GM12878 (cell line): ENCODE measurements at regions not wholly inside any gene's neighbourhood (a gene's known extent, or its start where the extent isn't known, plus 50 kb on each side); places are given as distances from the start of the nearest gene placed in this dataset.

ENCODE experiments used
- ATAC-seq: fragments of 200-7000 bp; cut with Tn5 transposase; 3 replicates; pipeline ENCODE4 v1.9.1; 2020; ENCODE audit warnings: mild to moderate bottlenecking, moderate library complexity
- BruUV-seq: library from RNA; stranded (reverse); fragments of 400-500 nt; replicated peaks from 2 replicates; lab custom pipeline; 2021; lab: Mats Ljungman, UMichigan
- CTCF ChIA-PET: fragments of 300-600 bp; sonication (Branson Sonifier 250); formaldehyde crosslinking; extraction: SDS; loops from one replicate; lab custom pipeline; 2021; ENCODE audit warnings: inconsistent platforms; lab: Yijun Ruan, JAX
- POLR2A ChIA-PET: fragments of 350-600 bp; formaldehyde crosslinking; extraction: SDS; loops from one replicate; lab custom pipeline; 2021; ENCODE audit warnings: inconsistent platforms; lab: Charles Lee
- RAD21 ChIA-PET: fragments of 300-600 bp; sonication (Branson Sonifier 250); formaldehyde crosslinking; loops from one replicate; lab custom pipeline; 2023; ENCODE audit warnings: antibody characterized with exemption; ENCODE audit not compliant: unreplicated experiment; lab: Charles Lee
- SMC1A ChIA-PET: fragments of 300-600 bp; sonication (Branson Sonifier 250); formaldehyde crosslinking; loops from one replicate; lab custom pipeline; 2023; ENCODE audit not compliant: unreplicated experiment, uncharacterized antibody; lab: Charles Lee
- DNase-seq: peaks from one replicate; pipeline ENCODE4 v3.0.0-alpha.2; 2011; ENCODE audit warnings: low read depth, low spot score
- FAIRE-seq: peaks from 3 replicates; lab custom pipeline; 2011; peaks lifted over from hg19 to GRCh38; lab: Jason Lieb, UNC
- H2AFZ ChIP-seq: 2 replicates; pipeline ENCODE4 v1.6.0; 2011; ENCODE audit warnings: low read depth, low read length, control low read depth; ENCODE audit not compliant: control insufficient read depth
- H3K27ac ChIP-seq: 2 replicates; pipeline ENCODE4 v1.5.1; 2011; ENCODE audit warnings: control low read depth; ENCODE audit not compliant: control insufficient read depth, insufficient read depth
- H3K27me3 ChIP-seq, 2 experiments: replicated peaks in 1 of 2; 2 replicates each; pipeline versions ENCODE4 v1.6.0 to v1.6.1; 2011; ENCODE audit warnings: low read length in 1 of 2; ENCODE audit not compliant: control insufficient read depth in 2 of 2, insufficient read depth in 2 of 2
- H3K36me3 ChIP-seq, 2 experiments: 2 replicates each; pipeline ENCODE4 v1.5.1; 2011; ENCODE audit warnings: low read length in 1 of 2; ENCODE audit not compliant: control insufficient read depth in 2 of 2, insufficient read depth in 2 of 2
- H3K4me1 ChIP-seq: 2 replicates; pipeline ENCODE4 v1.6.1; 2011; ENCODE audit warnings: mild to moderate bottlenecking, low read length, moderate library complexity, mixed read lengths; ENCODE audit not compliant: control insufficient read depth, insufficient read depth
- H3K4me2 ChIP-seq: 2 replicates; pipeline ENCODE4 v1.6.0; 2011; ENCODE audit warnings: control low read depth; ENCODE audit not compliant: control insufficient read depth, insufficient read depth
- H3K4me3 ChIP-seq: fragments of 200-600 bp; sonication (generic); 2 replicates; pipeline ENCODE4 v1.5.1; 2016
- H3K79me2 ChIP-seq: 2 replicates; pipeline ENCODE4 v1.6.0; 2011; ENCODE audit warnings: low read length; ENCODE audit not compliant: control insufficient read depth, insufficient read depth
- H3K9ac ChIP-seq: 2 replicates; pipeline ENCODE4 v1.8.0; 2011; ENCODE audit warnings: low read length, control low read depth, mixed read lengths; ENCODE audit not compliant: control insufficient read depth, insufficient read depth
- H3K9me3 ChIP-seq: replicated peaks from 3 replicates; pipeline ENCODE4 v1.5.1; 2011; ENCODE audit warnings: mild to moderate bottlenecking, low read length; ENCODE audit not compliant: control insufficient read depth, insufficient read depth
- H4K20me1 ChIP-seq: 2 replicates; pipeline ENCODE4 v1.6.0; 2011; ENCODE audit not compliant: control insufficient read depth, insufficient read depth
- CBX3 ChIP-seq: fragments of 200-600 bp; sonication (generic); IDR thresholded peaks from 2 replicates; pipeline ENCODE4 v1.6.1; 2016; ENCODE audit warnings: low read depth, borderline replicate concordance
- CBX5 ChIP-seq: sonication (generic); IDR thresholded peaks from 2 replicates; pipeline ENCODE4 v1.6.1; 2016; ENCODE audit warnings: low read depth, moderate library complexity, mild to moderate bottlenecking, inconsistent platforms
- CREM ChIP-seq: IDR thresholded peaks from 2 replicates; pipeline ENCODE4 v1.6.1; 2014; ENCODE audit warnings: antibody characterized with exemption, low read depth
- MTA2 ChIP-seq: fragments of 450-650 bp; IDR thresholded peaks from 2 replicates; pipeline ENCODE4 v1.6.1; 2016; ENCODE audit warnings: low read depth, mild to moderate bottlenecking, moderate library complexity
- NFYA ChIP-seq: IDR thresholded peaks from 2 replicates; pipeline ENCODE4 v1.6.1; 2011; ENCODE audit warnings: low read depth, mild to moderate bottlenecking, low read length, improper control_type of control experiment, borderline replicate concordance
- NRF1 ChIP-seq: conservative IDR thresholded peaks from 2 replicates; pipeline ENCODE4 v1.6.1; 2011; ENCODE audit warnings: mild to moderate bottlenecking, low read depth, low read length, improper control_type of control experiment
- PAX5 ChIP-seq: IDR thresholded peaks from 2 replicates; pipeline ENCODE4 v1.6.1; 2011; ENCODE audit warnings: low read depth, low read length, borderline replicate concordance
- POLR2AphosphoS2 ChIP-seq: IDR thresholded peaks from 2 replicates; pipeline ENCODE4 v1.6.1; 2011; ENCODE audit warnings: low read depth, mild to moderate bottlenecking, low read length, improper control_type of control experiment, moderate library complexity
- POLR2AphosphoS5 ChIP-seq: IDR thresholded peaks from 2 replicates; pipeline ENCODE4 v1.6.1; 2011; ENCODE audit warnings: mild to moderate bottlenecking, low read length, inconsistent platforms
- SIN3A ChIP-seq: IDR thresholded peaks from 2 replicates; pipeline ENCODE4 v1.6.1; 2012; ENCODE audit warnings: low read depth, low read length, improper control_type of control experiment
- SMARCA5 ChIP-seq: fragments of 450-650 bp; IDR thresholded peaks from 2 replicates; pipeline ENCODE4 v1.6.1; 2017; ENCODE audit warnings: mild to moderate bottlenecking
- STAT1 ChIP-seq: fragments of 450-650 bp; conservative IDR thresholded peaks from 2 replicates; pipeline ENCODE4 v1.6.1; 2014; ENCODE audit warnings: antibody characterized with exemption, mild to moderate bottlenecking
- TARDBP ChIP-seq: IDR thresholded peaks from 2 replicates; pipeline ENCODE4 v1.6.1; 2016; ENCODE audit warnings: borderline replicate concordance
- WGBS: methylation state at CpG from one replicate; pipeline ENCODE4 v1.1.6; 2016; ENCODE audit warnings: low lambda C conversion rate; ENCODE audit not compliant: insufficient replicate concordance, insufficient coverage; ENCODE audit errors: missing lambda C conversion rate; 5-methylcytosine and 5-hydroxymethylcytosine counted together
- in situ Hi-C: fragments of 300-500 bp; cut with MboI; formaldehyde crosslinking; loops from 9 replicates; pipeline ENCODE4 v1.14.3; 2018; ENCODE audit warnings: mixed read lengths
- intact Hi-C: fragments of 100-400 bp; cut with micrococcal nuclease; formaldehyde crosslinking; loops from one replicate; pipeline ENCODE4 v1.14.2; 2022; ENCODE audit not compliant: unreplicated experiment

DNA sequence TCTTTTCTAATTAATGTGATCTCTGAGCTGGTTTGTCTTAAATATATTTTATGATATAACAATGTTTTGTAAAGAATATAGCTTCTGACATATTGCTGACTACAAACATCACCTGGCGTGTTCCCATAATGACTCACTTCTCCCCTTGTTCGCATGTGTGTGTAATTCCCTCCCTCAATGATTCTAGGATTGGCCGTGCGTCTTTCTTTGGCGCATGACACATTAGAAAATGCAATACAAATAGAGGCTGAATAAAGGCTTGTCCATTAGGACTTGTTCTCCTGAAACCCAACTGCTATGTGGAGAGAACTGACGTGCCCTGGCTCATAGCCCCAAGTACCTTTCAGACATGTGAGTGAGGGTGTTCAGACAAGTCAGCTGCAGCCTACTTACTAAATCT is 159.7 kb upstream of the CDH20 start:
- RAD21 ChIA-PET, result interaction anchor here (0.6 kb wide), 1 partner anchor 324 kb away, joined by 3 read pairs; no protein-coding TSS in a partner anchor
- 46% methylated on average over 6 of the region's 6 CpGs for WGBS
- H3K9ac ChIP-seq, result no peak overlapping the region
- no peak overlapping the region for H3K4me3 ChIP-seq
- POLR2A ChIA-PET, result no interaction called here
- no peaks in the 10 kb centered on the region for H4K20me1 ChIP-seq
- no peaks in the 10 kb centered on the region for H3K36me3 ChIP-seq
- H3K4me1 ChIP-seq, result no peaks in the 10 kb centered on the region
- BruUV-seq, result no TSS peak
- no peaks in the 10 kb centered on the region for H3K79me2 ChIP-seq
- intact Hi-C loops (no loop called here), in situ Hi-C loops (no loop called here)
- TF ChIP-seq CREM (no peak), STAT1 (no peak), TARDBP (no peak), SIN3A (no peak), PAX5 (no peak)
- no peak overlapping the region for H3K4me2 ChIP-seq
- no peak overlapping the region for H2AFZ ChIP-seq
- CTCF ChIA-PET, result no interaction called here
- no peak for FAIRE-seq
- ATAC-seq, result no peak
- SMC1A ChIA-PET, result no interaction called here
- DNase-seq, result no peak
- no peaks in the 10 kb centered on the region for H3K9me3 ChIP-seq
- H3K27ac ChIP-seq, result no peak overlapping the region
- H3K27me3 ChIP-seq, result no peaks in the 10 kb centered on the region

DNA sequence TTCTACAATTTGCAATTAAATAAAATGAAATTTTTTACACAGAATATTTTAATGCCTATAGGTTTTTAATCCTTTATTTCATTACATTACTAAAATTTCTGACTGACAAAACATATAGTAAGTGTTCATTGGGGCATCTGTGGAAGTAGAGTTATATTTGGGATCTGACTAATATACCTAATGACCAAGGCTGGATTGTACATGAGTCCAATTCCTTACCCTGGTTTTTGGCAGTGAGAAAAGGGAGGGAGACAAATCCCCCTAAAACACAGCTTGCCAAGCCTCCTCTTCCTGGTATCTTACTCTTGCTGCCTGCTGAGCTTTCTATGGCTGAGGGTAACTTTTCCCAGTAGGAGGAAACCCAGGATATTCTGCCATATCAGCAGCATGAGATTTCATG is 149.4 kb upstream of the CDH20 start:
- TF ChIP-seq POLR2AphosphoS5 (no peak), POLR2AphosphoS2 (no peak), SMARCA5 (no peak), CREM (no peak), CBX3 (no peak), NFYA (no peak), NRF1 (no peak), MTA2 (no peak), CBX5 (no peak)
- RAD21 ChIA-PET, result no interaction called here
- H3K4me2 ChIP-seq, result no peak overlapping the region
- in situ Hi-C loops (no loop called here), intact Hi-C loops (no loop called here)
- CTCF ChIA-PET, result no interaction called here
- H3K9me3 ChIP-seq, result no peaks in the 10 kb centered on the region
- H3K9ac ChIP-seq, result no peak overlapping the region
- no peak overlapping the region for H2AFZ ChIP-seq
- no peak overlapping the region for H3K27ac ChIP-seq
- ATAC-seq (no peak), DNase-seq (no peak), FAIRE-seq (no peak)
- H3K4me1 ChIP-seq, result no peaks in the 10 kb centered on the region
- H3K27me3 ChIP-seq, result no peaks in the 10 kb centered on the region
- POLR2A ChIA-PET, result no interaction called here
- H3K4me3 ChIP-seq, result no peak overlapping the region
- no peaks in the 10 kb centered on the region for H3K79me2 ChIP-seq
- H4K20me1 ChIP-seq, result no peaks in the 10 kb centered on the region
- no peaks in the 10 kb centered on the region for H3K36me3 ChIP-seq
- BruUV-seq, result no TSS peak
- SMC1A ChIA-PET, result no interaction called here
